Parathyroid adenoma (tissue), 2 donors: ENCODE measurements at regions not wholly inside any gene's neighbourhood (a gene's known extent, or its start where the extent isn't known, plus 50 kb on each side); places are given as distances from the start of the nearest gene placed in this dataset.
"Not testable (repeated sequence)": the region's sequence is repeated elsewhere in the genome, so short reads cannot be mapped to it uniquely, and the experiment has no call there.

Source experiments
- H2AFZ ChIP-seq: fragments of 300-600 bp; sonication (generic); one replicate; pipeline ENCODE4 v1.7.0; 2017; ENCODE audit warnings: antibody characterized with exemption, mild to moderate bottlenecking
- H3K27ac ChIP-seq: fragments of 300-600 bp; sonication (generic); one replicate; pipeline ENCODE4 v1.7.0; 2017
- H3K27me3 ChIP-seq: fragments of 300-600 bp; sonication (generic); one replicate; pipeline ENCODE4 v1.7.0; 2017; ENCODE audit warnings: low read length; ENCODE audit not compliant: control insufficient read depth, insufficient read depth
- H3K36me3 ChIP-seq: fragments of 300-600 bp; sonication (generic); one replicate; pipeline ENCODE4 v1.7.0; 2017; ENCODE audit warnings: low read length; ENCODE audit not compliant: control insufficient read depth, insufficient read depth
- H3K4me1 ChIP-seq: fragments of 300-600 bp; sonication (generic); one replicate; pipeline ENCODE4 v1.7.0; 2017; ENCODE audit warnings: control low read depth
- H3K4me2 ChIP-seq: fragments of 300-600 bp; sonication (generic); one replicate; pipeline ENCODE4 v1.7.0; 2017; ENCODE audit warnings: low read length
- H3K4me3 ChIP-seq: fragments of 300-600 bp; sonication (generic); one replicate; pipeline ENCODE4 v1.7.0; 2017; ENCODE audit warnings: low read depth, low read length
- H3K79me2 ChIP-seq: fragments of 300-600 bp; sonication (generic); one replicate; pipeline ENCODE4 v1.7.0; 2017; ENCODE audit warnings: control low read depth
- H3K9ac ChIP-seq: fragments of 300-600 bp; sonication (generic); one replicate; pipeline ENCODE4 v1.7.0; 2017; ENCODE audit warnings: mild to moderate bottlenecking
- H3K9me3 ChIP-seq: fragments of 300-600 bp; sonication (generic); one replicate; pipeline ENCODE4 v1.7.0; 2017; ENCODE audit warnings: low read length; ENCODE audit not compliant: control insufficient read depth
- CTCF ChIP-seq: fragments of 300-600 bp; sonication (generic); IDR thresholded peaks from one replicate; pipeline ENCODE4 v1.7.0; 2017; ENCODE audit warnings: antibody characterized with exemption, mild to moderate bottlenecking
- donor health status: primary hyperparathyroidism.

GRCh38 chr18:58805467-58806187 is 59.0 kb upstream of the ZNF532 start:
- peak overlapping the region; percentile 76 for H3K27ac ChIP-seq
- peak overlapping the region; percentile 23 for H3K4me2 ChIP-seq
- no peaks in the 10 kb centered on the region for H3K4me1 ChIP-seq
- no peaks in the 10 kb centered on the region for H3K9me3 ChIP-seq
- H3K4me3 ChIP-seq, result no peak overlapping the region
- no peaks in the 10 kb centered on the region for H3K36me3 ChIP-seq
- no peak for TF ChIP-seq CTCF
- no peak overlapping the region for H3K9ac ChIP-seq
- peak overlapping the region; percentile 67 for H2AFZ ChIP-seq
- no peaks in the 10 kb centered on the region for H3K79me2 ChIP-seq
- no peaks in the 10 kb centered on the region for H3K27me3 ChIP-seq

- Histone ChIP-seq H3K36me3 (no peaks in the 10 kb centered on the region), H3K4me1 (no peaks in the 10 kb centered on the region), H3K27me3 (no peaks in the 10 kb centered on the region), H2AFZ (no peak overlapping the region), H3K9ac (no peak overlapping the region), H3K79me2 (no peaks in the 10 kb centered on the region), H3K9me3 (no peaks in the 10 kb centered on the region), H3K27ac (no peak overlapping the region), H3K4me3 (no peak overlapping the region), H3K4me2 (no peak overlapping the region)
- TF ChIP-seq CTCF, result no peak
Measured at GRCh38 chr18:58806826-58807714, 57.6 kb upstream of the ZNF532 start.

- no peak overlapping the region for H3K4me2 ChIP-seq
- TF ChIP-seq CTCF, result no peak
- no peak overlapping the region for H2AFZ ChIP-seq
- no peaks in the 10 kb centered on the region for H3K36me3 ChIP-seq
- no peak overlapping the region for H3K9ac ChIP-seq
- no peaks in the 10 kb centered on the region for H3K27me3 ChIP-seq
- no peak overlapping the region for H3K4me3 ChIP-seq
- no peaks in the 10 kb centered on the region for H3K4me1 ChIP-seq
- no peak overlapping the region for H3K27ac ChIP-seq
- H3K9me3 ChIP-seq, result no peaks in the 10 kb centered on the region
- H3K79me2 ChIP-seq, result no peaks in the 10 kb centered on the region
Measured at GRCh38 chr18:58807766-58808165, 56.9 kb upstream of the ZNF532 start.

- no peak overlapping the region for H3K4me2 ChIP-seq
- no peaks in the 10 kb centered on the region for H3K9me3 ChIP-seq
- no peak overlapping the region for H3K4me3 ChIP-seq
- no peak overlapping the region for H3K9ac ChIP-seq
- H3K4me1 ChIP-seq, result no peaks in the 10 kb centered on the region
- no peaks in the 10 kb centered on the region for H3K36me3 ChIP-seq
- TF ChIP-seq CTCF, result no peak
- no peak overlapping the region for H2AFZ ChIP-seq
- H3K79me2 ChIP-seq, result no peaks in the 10 kb centered on the region
- no peak overlapping the region for H3K27ac ChIP-seq
- H3K27me3 ChIP-seq, result no peaks in the 10 kb centered on the region
Measured at GRCh38 chr18:58808349-58808748, 56.3 kb upstream of the ZNF532 start.

- not testable (repeated sequence) for H3K27me3 ChIP-seq, H3K9me3 ChIP-seq, H3K9ac ChIP-seq, H3K4me2 ChIP-seq, H3K79me2 ChIP-seq, H2AFZ ChIP-seq, H3K36me3 ChIP-seq, H3K4me3 ChIP-seq, H3K27ac ChIP-seq, H3K4me1 ChIP-seq
Measured at GRCh38 chr18:58811859-58812258, 52.8 kb upstream of the ZNF532 start.
